ENCODE measurements at regions not wholly inside any gene's neighbourhood (a gene's known extent, or its start where the extent isn't known, plus 50 kb on each side); places are given as distances from the start of the nearest gene placed in this dataset.
"Not testable (repeated sequence)": the region's sequence is repeated elsewhere in the genome, so short reads cannot be mapped to it uniquely, and the experiment has no call there.

- DNase-seq = no peak
Measured at GRCh38 chr13:101003566-101003965, 329.0 kb upstream of the TMTC4 start.

GRCh38 chr13:100989392-100989791 lies 314.8 kb upstream of the TMTC4 start:
- no peak for DNase-seq

DNA sequence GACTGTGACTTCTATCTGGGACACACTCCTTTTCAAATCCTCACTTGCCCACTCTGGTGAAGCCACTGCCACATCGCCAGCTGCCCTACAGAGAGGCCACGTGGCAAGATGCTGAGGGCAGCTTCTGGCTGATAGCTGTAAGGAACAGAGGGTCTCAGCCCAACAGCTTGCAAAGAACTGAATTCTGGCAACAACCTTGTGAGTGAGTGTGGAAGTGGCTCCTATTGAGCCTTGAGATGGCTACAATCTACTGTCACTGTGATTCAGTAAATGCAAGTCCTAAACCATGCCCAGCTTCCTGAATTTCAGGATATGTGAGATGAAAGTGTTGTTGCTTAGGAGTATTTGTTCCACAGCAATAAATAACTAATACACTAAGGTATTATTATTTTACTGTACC lies 314.3 kb upstream of the TMTC4 start:
- DNase-seq = no peak

DNA sequence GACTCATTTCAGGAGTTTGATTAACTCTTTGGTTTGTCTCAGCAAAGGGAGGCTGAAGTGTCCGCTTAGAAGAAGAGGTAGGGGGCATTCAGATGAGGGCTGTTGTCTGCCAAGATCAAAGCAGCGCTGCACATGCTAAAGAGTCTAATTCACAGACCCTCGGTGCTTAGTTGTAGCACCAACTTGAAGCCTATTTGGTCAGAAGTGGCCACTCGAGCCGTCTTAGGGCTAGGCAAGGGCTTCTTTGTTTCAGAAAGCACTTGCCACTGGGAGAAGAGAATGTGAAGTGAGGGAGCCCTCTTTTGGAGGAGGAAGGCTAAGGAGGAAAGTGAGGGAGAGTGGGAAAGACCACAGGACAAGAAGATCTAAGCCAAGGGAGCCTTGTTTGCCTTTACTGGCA lies 313.4 kb upstream of the TMTC4 start:
- no peak for DNase-seq

DNA sequence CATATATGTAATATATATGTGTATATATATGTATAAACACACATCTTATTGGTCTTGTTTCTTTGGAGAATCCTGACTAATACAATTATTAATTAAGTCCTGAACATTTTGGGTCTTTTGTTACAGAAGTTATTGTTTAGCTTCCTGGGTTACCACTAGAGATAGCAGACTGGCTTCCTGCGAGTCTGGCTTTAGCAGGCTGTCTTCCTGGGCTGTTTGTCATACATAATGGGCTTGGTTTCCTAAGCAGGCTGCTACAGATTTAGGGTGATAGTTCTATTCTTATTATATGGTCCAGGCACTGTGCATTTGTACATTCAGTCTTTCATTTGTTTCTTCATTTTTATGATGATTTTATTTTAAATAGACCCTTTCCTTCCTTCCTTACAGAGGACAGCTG lies 312.0 kb upstream of the TMTC4 start:
- DNase-seq = no peak

GRCh38 chr13:100984085-100984705 lies 309.6 kb upstream of the TMTC4 start:
- no peak for DNase-seq

GRCh38 chr13:100983111-100983510 lies 308.5 kb upstream of the TMTC4 start:
- DNase-seq = peak in 1 of 2 experiments; percentile 10

- no peak for DNase-seq
Measured at GRCh38 chr13:100980171-100980570, 305.6 kb upstream of the TMTC4 start.

DNA sequence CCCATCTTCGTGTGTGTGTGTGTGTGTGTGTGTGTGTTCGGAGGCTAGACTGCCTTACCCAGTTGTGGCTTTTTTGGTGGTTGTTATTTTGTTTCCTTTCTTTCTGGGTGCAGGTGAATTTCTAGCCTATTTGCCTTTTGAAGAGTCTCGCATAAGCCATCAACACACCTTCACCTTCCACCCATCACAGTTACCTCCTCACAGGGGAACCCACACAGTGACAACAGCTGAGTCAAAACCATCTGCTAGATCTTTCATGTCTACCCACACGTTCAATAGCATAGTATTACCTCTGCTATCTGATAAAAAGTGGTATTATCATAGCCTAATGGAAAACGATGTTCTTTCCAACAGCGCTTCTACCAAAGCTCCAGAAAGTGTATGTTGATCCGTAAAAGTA lies 303.2 kb upstream of the TMTC4 start:
- no peak for DNase-seq

DNA sequence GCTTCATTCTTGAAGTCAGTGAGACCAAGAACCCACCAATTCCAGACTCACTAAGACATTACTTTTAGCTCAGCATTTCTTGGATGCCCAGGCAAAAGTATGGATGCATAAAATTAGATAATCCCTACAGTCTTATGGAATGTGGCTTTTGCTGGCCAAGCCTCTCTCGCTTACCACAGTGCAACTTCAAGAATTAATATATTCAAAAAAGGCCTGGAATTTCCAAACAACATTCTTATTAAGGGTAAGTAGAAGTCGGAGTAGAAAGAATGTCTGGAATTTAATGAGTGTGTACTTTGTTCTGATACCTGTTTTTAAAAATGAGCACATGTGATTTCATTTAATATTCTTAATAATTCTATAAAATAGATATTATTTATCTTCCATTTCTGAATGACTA lies 302.4 kb upstream of the TMTC4 start:
- DNase-seq = no peak

GRCh38 chr13:100975666-100976065 lies 301.1 kb upstream of the TMTC4 start:
- DNase-seq = not testable (repeated sequence)

DNA sequence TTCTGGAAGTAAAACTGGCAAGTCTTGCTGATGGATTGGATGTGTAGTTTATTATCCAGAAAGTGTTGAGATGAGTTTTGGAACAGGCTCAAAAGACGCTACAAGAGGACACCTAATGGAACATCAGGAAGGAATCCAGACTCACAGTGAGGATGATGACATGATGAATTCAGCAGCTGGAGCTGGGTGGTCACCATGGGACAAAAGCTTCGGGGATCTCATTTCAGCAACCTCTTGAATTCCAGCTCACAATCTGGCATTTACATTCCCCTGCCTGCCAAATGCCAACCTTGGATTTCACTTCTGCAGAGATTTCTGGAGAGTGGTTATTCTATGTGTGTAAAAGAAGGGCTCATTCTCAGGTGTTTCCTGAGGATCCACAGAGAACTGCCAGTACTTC lies 288.0 kb upstream of the TMTC4 start:
- no peak for DNase-seq

- DNase-seq = no peak
Measured at GRCh38 chr13:100961186-100961585, 286.6 kb upstream of the TMTC4 start.

DNA sequence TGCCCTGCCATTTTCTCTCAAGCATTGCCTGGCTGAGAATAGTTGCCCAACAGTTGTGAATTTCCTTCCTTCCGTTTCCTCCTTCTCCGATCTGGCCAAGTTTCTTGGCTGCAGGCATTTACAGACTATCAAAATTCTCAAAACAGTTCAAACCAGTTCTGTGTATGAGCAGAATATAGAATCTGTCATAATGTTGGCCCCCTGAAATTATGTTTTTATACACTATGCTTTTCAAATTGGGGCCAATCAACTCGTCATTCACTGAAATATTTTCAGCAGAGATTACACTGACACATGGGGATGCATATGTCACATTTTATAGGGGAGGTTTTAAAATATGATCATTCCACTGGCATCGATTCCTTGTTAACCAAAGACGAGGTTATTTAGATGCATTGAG lies 284.2 kb upstream of the TMTC4 start:
- no peak for DNase-seq

DNA sequence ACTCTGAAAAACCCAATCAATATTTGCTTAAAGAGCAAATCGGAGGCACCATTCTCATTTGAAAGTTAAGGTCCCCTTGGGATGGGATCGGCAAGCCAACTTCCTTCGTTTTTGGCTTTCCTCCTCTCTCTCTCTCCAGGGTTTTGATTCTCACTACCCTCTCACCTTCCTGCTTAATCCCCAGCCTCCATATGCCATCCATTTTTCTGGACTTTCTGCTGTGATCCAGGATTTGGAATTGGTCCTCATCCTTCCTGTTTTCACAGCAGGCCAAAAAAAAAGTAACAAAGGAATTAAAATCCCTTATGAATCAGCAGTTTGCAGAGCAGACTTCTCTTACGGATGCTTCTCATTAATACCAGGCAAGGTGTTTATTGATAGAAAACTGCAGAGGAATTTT lies 283.1 kb upstream of the TMTC4 start:
- DNase-seq = no peak

DNA sequence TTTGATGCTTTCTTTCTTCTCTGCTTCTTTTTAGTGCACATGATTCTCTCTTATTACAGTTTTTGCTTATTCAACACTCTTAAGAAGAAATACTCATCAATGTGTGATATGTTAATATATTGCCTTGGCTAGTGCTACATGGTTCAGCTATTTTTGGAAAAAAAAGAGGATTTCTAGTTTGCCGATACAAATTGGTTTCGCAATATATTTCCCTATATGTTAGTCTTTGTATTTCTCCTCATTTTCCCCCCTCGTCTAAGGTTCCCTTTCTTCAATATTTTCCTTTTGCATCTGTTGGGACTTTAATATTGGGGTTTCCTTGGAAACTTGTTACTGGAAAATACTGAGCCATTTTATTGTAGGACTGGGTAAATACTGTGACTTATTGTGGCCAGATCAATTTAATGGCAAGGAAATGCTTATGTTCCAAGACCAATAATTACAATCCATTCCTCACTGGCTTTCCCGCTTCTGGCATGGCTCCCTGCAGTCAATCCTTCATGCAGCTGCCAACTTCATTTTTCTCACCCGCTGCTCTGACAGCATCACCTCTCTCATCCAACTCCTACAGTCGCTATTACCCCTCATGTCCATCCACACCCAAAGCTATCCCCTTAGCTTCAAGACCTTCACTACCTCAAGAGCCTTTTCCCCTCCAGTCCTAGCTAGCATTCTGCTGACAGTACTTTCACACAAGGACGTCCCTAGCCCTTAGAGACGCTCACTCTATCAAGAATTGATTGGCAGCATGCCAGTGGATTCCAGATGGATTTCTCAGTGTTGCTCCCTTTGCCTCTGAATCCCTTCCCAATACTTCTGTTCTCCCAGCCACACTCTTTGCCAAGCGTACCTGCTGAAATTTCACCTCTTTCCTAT lies 280.1 kb upstream of the TMTC4 start:
- DNase-seq = peak; percentile 63 to 83

GRCh38 chr13:100951016-100951415 lies 276.4 kb upstream of the TMTC4 start:
- no peak for DNase-seq

GRCh38 chr13:100948937-100949336 lies 274.3 kb upstream of the TMTC4 start:
- not testable (repeated sequence) for DNase-seq

DNA sequence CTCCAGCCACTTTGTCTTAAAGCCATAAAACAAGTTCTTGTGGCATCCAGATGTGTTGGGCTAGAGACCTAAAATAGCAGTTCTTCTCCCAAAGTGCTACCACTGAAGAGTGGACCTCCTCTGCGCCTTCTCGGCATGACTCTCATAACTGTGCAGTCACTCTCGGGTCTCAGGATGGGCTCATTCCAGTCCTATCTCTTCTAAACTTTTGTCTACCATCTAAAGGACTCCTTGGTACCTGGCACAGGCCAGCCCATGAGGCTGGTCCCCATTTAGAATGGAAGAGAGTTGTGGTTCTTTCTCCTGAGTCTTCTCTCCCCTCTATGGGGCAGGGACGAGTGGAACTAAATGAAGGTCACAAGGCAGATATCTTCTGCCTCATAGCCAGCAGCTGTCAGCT lies 272.0 kb upstream of the TMTC4 start:
- no peak for DNase-seq

DNA sequence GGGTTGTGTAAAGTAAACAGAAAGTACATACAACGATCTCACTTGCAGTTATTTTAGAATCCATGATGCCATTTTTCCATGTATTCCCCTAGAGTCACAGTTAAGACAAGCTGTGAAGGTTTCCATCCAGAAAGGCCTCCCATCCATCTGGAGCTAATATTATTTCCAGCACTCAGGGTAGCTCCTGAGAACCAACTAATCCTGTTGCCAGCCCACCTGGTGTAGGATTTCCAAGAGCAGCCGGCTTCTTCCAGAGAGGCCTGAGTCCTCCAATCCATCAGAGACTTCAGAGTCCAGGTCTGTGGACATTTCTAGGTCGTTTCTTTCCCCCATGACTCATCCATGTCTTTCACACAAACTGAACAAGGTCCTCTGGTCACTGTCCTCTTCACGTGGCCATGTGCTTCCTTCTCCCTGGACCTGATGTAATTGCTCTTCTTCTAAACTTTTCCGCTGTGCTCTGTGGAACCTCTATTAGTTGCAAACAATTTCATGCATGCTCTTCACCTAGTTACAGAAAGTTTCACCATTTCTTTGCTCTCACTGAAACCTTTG lies 270.3 kb upstream of the TMTC4 start:
- DNase-seq = no peak

- DNase-seq = no peak
Measured at GRCh38 chr13:100942742-100943141, 268.1 kb upstream of the TMTC4 start.

DNA sequence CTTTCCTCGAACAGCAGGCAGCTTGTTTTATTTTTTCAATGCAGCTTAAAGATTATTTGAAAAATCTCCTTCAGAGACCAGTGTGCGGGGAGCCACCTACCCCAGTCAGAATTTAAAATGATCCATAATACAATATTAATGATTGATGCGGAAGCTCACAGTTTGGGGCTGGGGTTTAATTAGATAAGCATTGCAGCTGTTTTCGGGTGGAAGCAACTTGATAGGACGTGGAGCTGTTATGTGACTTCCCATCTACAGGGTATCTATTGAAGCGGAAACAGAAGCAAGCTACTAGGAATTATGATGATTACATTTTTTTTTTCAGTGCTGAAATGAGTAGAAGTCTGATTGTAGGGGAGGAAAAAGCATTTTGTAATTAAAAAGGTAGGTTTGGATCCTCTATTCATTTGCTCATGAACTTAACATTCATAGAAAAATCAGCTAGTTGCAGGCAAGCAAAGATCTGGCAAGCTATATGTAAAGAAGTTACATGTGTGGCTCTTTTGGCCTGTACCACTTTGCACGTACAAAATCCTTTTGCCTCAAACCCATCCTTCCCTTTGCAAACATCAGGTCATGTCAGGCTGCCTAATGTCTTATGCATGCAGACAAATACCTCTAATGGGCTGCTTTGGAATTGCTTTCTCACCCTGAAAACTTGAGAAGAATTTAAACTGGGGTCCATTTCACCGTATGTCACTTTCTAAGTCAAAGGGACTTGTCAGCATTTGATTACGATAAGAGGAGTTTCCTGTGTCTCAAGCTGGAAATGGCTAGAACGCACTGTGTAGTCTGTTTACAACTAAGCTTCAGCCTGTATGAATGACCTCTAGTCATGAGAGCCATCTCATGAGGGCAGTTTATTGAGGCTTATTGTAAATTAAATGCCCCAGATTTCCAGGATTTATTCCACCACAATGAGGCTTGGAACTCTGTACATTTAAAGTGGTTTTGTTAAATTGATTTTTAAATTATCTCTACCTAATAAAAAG lies 267.1 kb upstream of the TMTC4 start:
- DNase-seq = no peak

DNA sequence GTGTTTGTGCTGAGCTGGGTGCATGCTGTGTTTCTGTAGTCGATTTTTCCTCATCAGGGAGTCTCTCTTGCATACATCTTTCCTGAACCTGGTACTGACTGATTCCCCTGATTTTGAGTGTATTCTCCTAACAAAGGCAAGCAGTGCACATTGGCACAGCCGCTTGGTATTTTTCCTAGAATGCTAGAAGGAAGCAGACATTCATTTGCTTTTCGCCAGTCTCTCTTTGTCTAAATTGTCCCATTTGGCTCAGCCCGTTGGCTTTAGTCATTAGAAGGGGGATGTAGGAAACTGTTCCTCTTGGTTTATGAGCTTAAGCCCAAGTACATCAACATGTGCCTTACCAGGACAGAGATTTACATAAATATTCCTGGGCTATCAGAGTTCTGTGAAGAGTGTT lies 266.1 kb upstream of the TMTC4 start:
- no peak for DNase-seq

All from NCI-H2081 (cell line).